SKM-1 (cell line): ENCODE measurements at regions not wholly inside any gene's neighbourhood (a gene's known extent, or its start where the extent isn't known, plus 50 kb on each side); places are given as distances from the start of the nearest gene placed in this dataset.

Experiments
- DNase-seq: peaks from one replicate; lab custom pipeline; 2025; ENCODE audit not compliant: unreplicated experiment; lab: John Stamatoyannopoulos, UW

GRCh38 chr11:97234016-97234415 is 844.2 kb downstream of the JRKL start:
- DNase-seq, result no peak

- no peak for DNase-seq
Observed at GRCh38 chr11:97237151-97237550, 847.3 kb downstream of the JRKL start.

GRCh38 chr11:97247601-97248000 is 857.8 kb downstream of the JRKL start:
- no peak for DNase-seq

- DNase-seq, result no peak
Observed at GRCh38 chr11:97254790-97255189, 865.0 kb downstream of the JRKL start.

GRCh38 chr11:97259434-97259833 is 869.6 kb downstream of the JRKL start:
- DNase-seq, result no peak

GRCh38 chr11:97259884-97260283 is 870.1 kb downstream of the JRKL start:
- DNase-seq, result no peak

- DNase-seq, result no peak
Observed at GRCh38 chr11:97263183-97263858, 873.5 kb downstream of the JRKL start.

- DNase-seq, result no peak
Observed at GRCh38 chr11:97269527-97269926, 879.7 kb downstream of the JRKL start.

GRCh38 chr11:97279341-97279740 is 889.5 kb downstream of the JRKL start:
- no peak for DNase-seq

GRCh38 chr11:97280347-97280746 is 890.5 kb downstream of the JRKL start:
- DNase-seq, result no peak

GRCh38 chr11:97289823-97290222 is 900.0 kb downstream of the JRKL start:
- no peak for DNase-seq

- no peak for DNase-seq
Observed at GRCh38 chr11:97290464-97291041, 900.7 kb downstream of the JRKL start.

GRCh38 chr11:97296301-97296700 is 906.5 kb downstream of the JRKL start:
- DNase-seq, result no peak

GRCh38 chr11:97309291-97309690 is 919.5 kb downstream of the JRKL start:
- no peak for DNase-seq

- no peak for DNase-seq
Observed at GRCh38 chr11:97325693-97326092, 935.9 kb downstream of the JRKL start.

- DNase-seq, result no peak
Observed at GRCh38 chr11:97332271-97332670, 942.5 kb downstream of the JRKL start.

GRCh38 chr11:97336064-97336463 is 946.3 kb downstream of the JRKL start:
- no peak for DNase-seq

- DNase-seq, result no peak
Observed at GRCh38 chr11:97345032-97345431, 955.2 kb downstream of the JRKL start.

GRCh38 chr11:97349201-97349600 is 959.4 kb downstream of the JRKL start:
- no peak for DNase-seq

GRCh38 chr11:97351939-97352338 is 962.1 kb downstream of the JRKL start:
- DNase-seq, result no peak

- no peak for DNase-seq
Observed at GRCh38 chr11:97354026-97354425, 964.2 kb downstream of the JRKL start.

GRCh38 chr11:97354576-97354975 is 964.8 kb downstream of the JRKL start:
- DNase-seq, result no peak

GRCh38 chr11:97355230-97355629 is 965.4 kb downstream of the JRKL start:
- no peak for DNase-seq
